Smooth muscle cell (in vitro differentiated cells): ENCODE measurements at regions not wholly inside any gene's neighbourhood (a gene's known extent, or its start where the extent isn't known, plus 50 kb on each side); places are given as distances from the start of the nearest gene placed in this dataset.
"Not testable (repeated sequence)": the region's sequence is repeated elsewhere in the genome, so short reads cannot be mapped to it uniquely, and the experiment has no call there.

Experiments
- DNase-seq: peaks from one replicate; lab custom pipeline; 2025; ENCODE audit not compliant: unreplicated experiment; lab: John Stamatoyannopoulos, UW
- H2AFZ ChIP-seq: fragments of 200-600 bp; sonication (generic); 2 replicates; pipeline ENCODE4 v1.6.0; 2016; ENCODE audit warnings: antibody characterized with exemption, low read depth, mild to moderate bottlenecking
- H3F3A ChIP-seq: fragments of 200-600 bp; sonication (generic); 2 replicates; pipeline ENCODE4 v1.6.0; 2017; ENCODE audit warnings: antibody characterized with exemption, low read depth
- H3K27ac ChIP-seq: fragments of 200-600 bp; sonication (generic); 2 replicates; pipeline ENCODE4 v1.5.1; 2016; ENCODE audit warnings: low read depth, mild to moderate bottlenecking
- H3K27me3 ChIP-seq: fragments of 200-600 bp; sonication (generic); 2 replicates; pipeline ENCODE4 v1.6.1; 2016; ENCODE audit warnings: low read depth, mild to moderate bottlenecking
- H3K36me3 ChIP-seq: fragments of 200-600 bp; sonication (generic); 2 replicates; pipeline ENCODE4 v1.5.1; 2016; ENCODE audit warnings: low read depth
- H3K4me1 ChIP-seq: fragments of 200-600 bp; sonication (generic); 2 replicates; pipeline ENCODE4 v1.5.1; 2016; ENCODE audit warnings: low read depth
- H3K4me2 ChIP-seq: fragments of 200-600 bp; sonication (generic); 2 replicates; pipeline ENCODE4 v1.6.0; 2016; ENCODE audit warnings: mild to moderate bottlenecking
- H3K4me3 ChIP-seq: fragments of 200-600 bp; sonication (generic); 2 replicates; pipeline ENCODE4 v1.5.1; 2016; ENCODE audit warnings: mild to moderate bottlenecking
- H3K79me2 ChIP-seq: fragments of 200-600 bp; sonication (generic); 2 replicates; pipeline ENCODE4 v1.6.0; 2016; ENCODE audit warnings: low read depth, mild to moderate bottlenecking
- H3K9ac ChIP-seq: fragments of 200-600 bp; sonication (generic); 2 replicates; pipeline ENCODE4 v1.6.0; 2016; ENCODE audit warnings: low read depth
- H3K9me3 ChIP-seq: fragments of 200-600 bp; sonication (generic); replicated peaks from 2 replicates; pipeline ENCODE4 v1.5.1; 2016; ENCODE audit warnings: low read depth
- H4K20me1 ChIP-seq: fragments of 200-600 bp; sonication (generic); 2 replicates; pipeline ENCODE4 v1.6.0; 2016; ENCODE audit warnings: low read depth
- WGBS: methylation state at CpG from one replicate; pipeline ENCODE4 v1.1.7; 2016; ENCODE audit warnings: low lambda C conversion rate; 5-methylcytosine and 5-hydroxymethylcytosine counted together

GRCh38 chrX:63217549-63217948 is 133.6 kb downstream of the SPIN4 start:
- DNase-seq, H3F3A ChIP-seq, H3K4me2 ChIP-seq, H3K27me3 ChIP-seq, H3K79me2 ChIP-seq, H3K4me3 ChIP-seq, H3K36me3 ChIP-seq, H4K20me1 ChIP-seq, H3K9ac ChIP-seq, H3K9me3 ChIP-seq, H2AFZ ChIP-seq, H3K4me1 ChIP-seq, H3K27ac ChIP-seq: not testable (repeated sequence)
- WGBS = no CpG with 5 or more reads among the region's 1 CpG

GRCh38 chrX:63209645-63210044 is 141.5 kb downstream of the SPIN4 start:
- H3K9me3 ChIP-seq, H3K79me2 ChIP-seq, H4K20me1 ChIP-seq, H3F3A ChIP-seq, DNase-seq, H3K9ac ChIP-seq, H3K4me1 ChIP-seq, H3K27me3 ChIP-seq, H2AFZ ChIP-seq, H3K36me3 ChIP-seq, H3K4me2 ChIP-seq, H3K27ac ChIP-seq, H3K4me3 ChIP-seq: not testable (repeated sequence)
- no CpG with 5 or more reads among the region's 1 CpG for WGBS

- DNase-seq, H4K20me1 ChIP-seq, H3K9me3 ChIP-seq, H3K79me2 ChIP-seq, H3K27me3 ChIP-seq, H2AFZ ChIP-seq, H3K4me1 ChIP-seq, H3K36me3 ChIP-seq, H3K4me2 ChIP-seq, H3F3A ChIP-seq, H3K27ac ChIP-seq, H3K4me3 ChIP-seq, H3K9ac ChIP-seq: not testable (repeated sequence)
- WGBS = no CpG with 5 or more reads among the region's 4 CpGs
Observed at GRCh38 chrX:63209128-63209527, 142.0 kb downstream of the SPIN4 start.

- not testable (repeated sequence) for H3K9me3 ChIP-seq, H3K27ac ChIP-seq, H3F3A ChIP-seq, H4K20me1 ChIP-seq, H3K27me3 ChIP-seq, DNase-seq, H3K79me2 ChIP-seq, H3K4me3 ChIP-seq, H3K4me2 ChIP-seq, H2AFZ ChIP-seq, H3K4me1 ChIP-seq, H3K36me3 ChIP-seq, H3K9ac ChIP-seq
- no CpG with 5 or more reads among the region's 7 CpGs for WGBS
Observed at GRCh38 chrX:63204266-63205074, 146.7 kb downstream of the SPIN4 start.

GRCh38 chrX:63201987-63202386 is 149.1 kb downstream of the SPIN4 start:
- not testable (repeated sequence) for H3K79me2 ChIP-seq, H3K9ac ChIP-seq, H2AFZ ChIP-seq, H3K36me3 ChIP-seq, H3K9me3 ChIP-seq, H3K4me2 ChIP-seq, H3K4me1 ChIP-seq, H4K20me1 ChIP-seq, H3F3A ChIP-seq, H3K27ac ChIP-seq, H3K4me3 ChIP-seq, DNase-seq, H3K27me3 ChIP-seq
- WGBS = no CpG with 5 or more reads among the region's 4 CpGs

GRCh38 chrX:63198693-63199092 is 152.4 kb downstream of the SPIN4 start:
- not testable (repeated sequence) for H4K20me1 ChIP-seq, H3K79me2 ChIP-seq, H3K27ac ChIP-seq, H3K9me3 ChIP-seq, DNase-seq, H3K9ac ChIP-seq, H3F3A ChIP-seq, H2AFZ ChIP-seq, H3K36me3 ChIP-seq, H3K4me3 ChIP-seq, H3K4me2 ChIP-seq, H3K4me1 ChIP-seq, H3K27me3 ChIP-seq
- no CpG with 5 or more reads among the region's 3 CpGs for WGBS

- not testable (repeated sequence) for H3K36me3 ChIP-seq, H3K4me3 ChIP-seq, H3K27me3 ChIP-seq, H4K20me1 ChIP-seq, DNase-seq, H3K79me2 ChIP-seq, H3K4me2 ChIP-seq, H3K4me1 ChIP-seq, H3K9me3 ChIP-seq, H3K9ac ChIP-seq, H3K27ac ChIP-seq, H3F3A ChIP-seq, H2AFZ ChIP-seq
- 93% methylated on average over 28 of the region's 29 CpGs for WGBS
Observed at GRCh38 chrX:63192366-63193041, 158.6 kb downstream of the SPIN4 start.
